Gastrocnemius medialis (tissue), 4 donors: ENCODE measurements at regions not wholly inside any gene's neighbourhood (a gene's known extent, or its start where the extent isn't known, plus 50 kb on each side); places are given as distances from the start of the nearest gene placed in this dataset.

Experiments used
- POLR2A ChIP-seq, 2 donors: fragments of 450-650 bp; IDR thresholded peaks; one replicate each; pipeline ENCODE4 v1.6.1; 2017; ENCODE audit warnings: antibody characterized with exemption in 2 of 2, mild to moderate bottlenecking in 2 of 2, moderate library complexity in 2 of 2
- TF ChIP-seq, protein P1 (sequence below), 5 experiments: fragments of 450-650 bp in 3 of 5; fragments of 200-600 bp in 2 of 5; sonication (generic) in 2 of 5; IDR thresholded peaks in 4 of 5; conservative IDR thresholded peaks in 1 of 5; 1 replicate in 4 of 5; 2 replicates in 1 of 5; pipeline ENCODE4 v1.5.1; 2016 to 2019; ENCODE audit warnings: antibody characterized with exemption in 5 of 5, mild to moderate bottlenecking in 3 of 5, moderate library complexity in 3 of 5

DNA sequence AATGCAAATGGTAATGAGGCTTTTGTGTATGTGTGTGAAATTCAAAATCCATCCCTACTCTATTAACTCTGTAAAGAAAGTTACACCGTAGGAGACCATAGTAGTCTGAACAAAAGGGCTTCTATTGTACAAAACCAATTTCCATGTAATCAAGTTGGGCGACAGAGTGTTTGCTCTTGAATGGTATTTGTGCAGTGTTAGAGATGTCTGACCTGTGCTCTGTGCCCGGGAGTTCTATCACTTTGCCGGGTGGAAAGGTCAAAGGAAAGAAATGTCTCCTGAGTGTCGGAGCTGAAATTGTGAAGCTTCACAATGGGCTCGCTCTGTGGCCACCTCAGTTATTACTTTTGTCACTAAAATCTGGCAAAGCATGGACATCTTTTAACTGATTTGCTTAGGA is 312.0 kb downstream of the SAMD5 start:
- TF ChIP-seq, protein P1, sequence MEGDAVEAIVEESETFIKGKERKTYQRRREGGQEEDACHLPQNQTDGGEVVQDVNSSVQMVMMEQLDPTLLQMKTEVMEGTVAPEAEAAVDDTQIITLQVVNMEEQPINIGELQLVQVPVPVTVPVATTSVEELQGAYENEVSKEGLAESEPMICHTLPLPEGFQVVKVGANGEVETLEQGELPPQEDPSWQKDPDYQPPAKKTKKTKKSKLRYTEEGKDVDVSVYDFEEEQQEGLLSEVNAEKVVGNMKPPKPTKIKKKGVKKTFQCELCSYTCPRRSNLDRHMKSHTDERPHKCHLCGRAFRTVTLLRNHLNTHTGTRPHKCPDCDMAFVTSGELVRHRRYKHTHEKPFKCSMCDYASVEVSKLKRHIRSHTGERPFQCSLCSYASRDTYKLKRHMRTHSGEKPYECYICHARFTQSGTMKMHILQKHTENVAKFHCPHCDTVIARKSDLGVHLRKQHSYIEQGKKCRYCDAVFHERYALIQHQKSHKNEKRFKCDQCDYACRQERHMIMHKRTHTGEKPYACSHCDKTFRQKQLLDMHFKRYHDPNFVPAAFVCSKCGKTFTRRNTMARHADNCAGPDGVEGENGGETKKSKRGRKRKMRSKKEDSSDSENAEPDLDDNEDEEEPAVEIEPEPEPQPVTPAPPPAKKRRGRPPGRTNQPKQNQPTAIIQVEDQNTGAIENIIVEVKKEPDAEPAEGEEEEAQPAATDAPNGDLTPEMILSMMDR (IDR thresholded peaks at IDR 0.05 in 4 of 5, conservative IDR thresholded peaks at IDR 0.05 in 1 of 5) = no peak
- no peak for TF ChIP-seq POLR2A (IDR thresholded peaks at IDR 0.05)
